Panc1 (cell line): ENCODE measurements at regions not wholly inside any gene's neighbourhood (a gene's known extent, or its start where the extent isn't known, plus 50 kb on each side); places are given as distances from the start of the nearest gene placed in this dataset.
"Not testable (repeated sequence)": the region's sequence is repeated elsewhere in the genome, so short reads cannot be mapped to it uniquely, and the experiment has no call there.

Source experiments
- CTCF ChIP-seq: fragments of 450-650 bp; IDR thresholded peaks from 2 replicates; pipeline ENCODE4 v1.5.1; 2017; ENCODE audit warnings: mild to moderate bottlenecking
- POLR2AphosphoS5 ChIP-seq: IDR thresholded peaks from 2 replicates; pipeline ENCODE4 v1.6.1; 2012; ENCODE audit warnings: mild to moderate bottlenecking, low read depth, low read length, moderate library complexity
- REST ChIP-seq, 2 experiments: IDR thresholded peaks; 2 replicates each; pipeline ENCODE4 v1.6.1; 2011 to 2012; ENCODE audit warnings: low read depth in 2 of 2, control low read depth in 1 of 2, low read length in 1 of 2, mild to moderate bottlenecking in 1 of 2, moderate library complexity in 1 of 2; ENCODE audit not compliant: insufficient read depth in 1 of 2
- SIN3A ChIP-seq: IDR thresholded peaks from 2 replicates; pipeline ENCODE4 v1.6.1; 2012; ENCODE audit warnings: low read depth, mild to moderate bottlenecking, low read length, moderate library complexity, borderline replicate concordance; ENCODE audit not compliant: insufficient read depth
- TCF7L2 ChIP-seq: IDR thresholded peaks from 2 replicates; pipeline ENCODE4 v1.6.1; 2011; ENCODE audit warnings: mild to moderate bottlenecking, low read depth, low read length, inconsistent platforms

GRCh38 chr9:42385574-42386120 lies 202.2 kb downstream of the SPATA31A6 start:
- not testable (repeated sequence) for TF ChIP-seq POLR2AphosphoS5; CTCF; REST (IDR thresholded peaks at IDR 0.05; ENCODE audit: insufficient read depth in 1 of 2, low read depth in 2 of 2, low read length in 1 of 2); SIN3A; TCF7L2
